Activated CD4-positive, alpha-beta T cell treated with anti-CD3 and anti-CD28 coated beads, Interleukin-2, amount 10 ng/mL, durations not matched to agents 7 days and 5 days (primary cell): ENCODE measurements at regions not wholly inside any gene's neighbourhood (a gene's known extent, or its start where the extent isn't known, plus 50 kb on each side); places are given as distances from the start of the nearest gene placed in this dataset.
A peak's percentile ranks its signal among the peaks of the same experiment; 100 is the strongest.

ENCODE experiments used
- CTCF ChIA-PET: fragments of 350-600 bp; sonication (Branson Sonifier 250); formaldehyde crosslinking; loops from one replicate; lab custom pipeline; 2021; ENCODE audit warnings: antibody characterized with exemption; lab: Charles Lee
- POLR2A ChIA-PET: fragments of 350-600 bp; sonication (Branson Sonifier 250); formaldehyde crosslinking; loops from one replicate; lab custom pipeline; 2021; ENCODE audit warnings: antibody characterized with exemption; lab: Charles Lee
- DNase-seq: peaks from one replicate; pipeline ENCODE4 v3.0.0-alpha.2; 2020
- H3K27ac Mint-ChIP-seq: one replicate; pipeline ENCODE4 v1.8.0; 2021; ENCODE audit warnings: mild to moderate bottlenecking, moderate library complexity, mixed read lengths
- H3K27me3 Mint-ChIP-seq: one replicate; pipeline ENCODE4 v1.8.0; 2021; ENCODE audit warnings: mixed read lengths
- H3K36me3 Mint-ChIP-seq: one replicate; pipeline ENCODE4 v1.8.0; 2021; ENCODE audit warnings: low read depth, mixed read lengths
- H3K4me1 Mint-ChIP-seq: one replicate; pipeline ENCODE4 v1.8.0; 2021; ENCODE audit warnings: mixed read lengths
- H3K4me3 Mint-ChIP-seq: one replicate; pipeline ENCODE4 v1.8.0; 2021; ENCODE audit warnings: mild to moderate bottlenecking, moderate library complexity, mixed read lengths
- H3K9me3 Mint-ChIP-seq: one replicate; pipeline ENCODE4 v1.8.0; 2021; ENCODE audit warnings: mixed read lengths

- POLR2A ChIA-PET = no interaction called here
- Mint-ChIP-seq H3K36me3 (no peaks in the 10 kb centered on the region), H3K9me3 (no peaks in the 10 kb centered on the region)
Observed at GRCh38 chr3:117005274-117005673, 295.7 kb downstream of the TUSC7 start.

GRCh38 chr3:117005911-117006522 is 296.4 kb downstream of the TUSC7 start:
- no peaks in the 10 kb centered on the region for H3K27me3 Mint-ChIP-seq
- DNase-seq = no peak
- ChIA-PET CTCF (no interaction called here), POLR2A (no interaction called here)
- H3K36me3 Mint-ChIP-seq = no peaks in the 10 kb centered on the region
- no peak overlapping the region for H3K4me3 Mint-ChIP-seq
- no peak overlapping the region for H3K27ac Mint-ChIP-seq
- H3K4me1 Mint-ChIP-seq = no peaks in the 10 kb centered on the region
- H3K9me3 Mint-ChIP-seq = no peaks in the 10 kb centered on the region

More at GRCh38 chr3:117005274-117005673, 295.7 kb downstream of the TUSC7 start:
- no peaks in the 10 kb centered on the region for H3K4me1 Mint-ChIP-seq
- H3K27me3 Mint-ChIP-seq = no peaks in the 10 kb centered on the region
- H3K4me3 Mint-ChIP-seq = no peak overlapping the region
- CTCF ChIA-PET = no interaction called here
- no peak overlapping the region for H3K27ac Mint-ChIP-seq
- DNase-seq = no peak

GRCh38 chr3:117010318-117010717 is 300.7 kb downstream of the TUSC7 start:
- POLR2A ChIA-PET = no interaction called here
- CTCF ChIA-PET = no interaction called here
- no peaks in the 10 kb centered on the region for H3K9me3 Mint-ChIP-seq
- no peaks in the 10 kb centered on the region for H3K4me1 Mint-ChIP-seq
- H3K4me3 Mint-ChIP-seq = no peak overlapping the region
- H3K27me3 Mint-ChIP-seq = no peaks in the 10 kb centered on the region
- no peak for DNase-seq
- no peaks in the 10 kb centered on the region for H3K36me3 Mint-ChIP-seq
- no peak overlapping the region for H3K27ac Mint-ChIP-seq

- Mint-ChIP-seq H3K27ac (no peak overlapping the region), H3K4me1 (no peaks in the 10 kb centered on the region), H3K9me3 (no peaks in the 10 kb centered on the region), H3K36me3 (no peaks in the 10 kb centered on the region), H3K4me3 (no peak overlapping the region), H3K27me3 (no peaks in the 10 kb centered on the region)
- CTCF ChIA-PET = no interaction called here
- POLR2A ChIA-PET = no interaction called here
- no peak for DNase-seq
Observed at GRCh38 chr3:117011687-117012250, 302.2 kb downstream of the TUSC7 start.

- H3K36me3 Mint-ChIP-seq = no peaks in the 10 kb centered on the region
- DNase-seq = no peak
- no peaks in the 10 kb centered on the region for H3K9me3 Mint-ChIP-seq
- H3K4me1 Mint-ChIP-seq = no peaks in the 10 kb centered on the region
- no peak overlapping the region for H3K4me3 Mint-ChIP-seq
- POLR2A ChIA-PET = no interaction called here
- H3K27me3 Mint-ChIP-seq = no peaks in the 10 kb centered on the region
- no peak overlapping the region for H3K27ac Mint-ChIP-seq
- CTCF ChIA-PET = no interaction called here
Observed at GRCh38 chr3:117016378-117016777, 306.8 kb downstream of the TUSC7 start.

GRCh38 chr3:117017135-117017894 is 307.7 kb downstream of the TUSC7 start:
- DNase-seq = no peak
- H3K4me1 Mint-ChIP-seq = no peaks in the 10 kb centered on the region
- no peaks in the 10 kb centered on the region for H3K36me3 Mint-ChIP-seq
- H3K9me3 Mint-ChIP-seq = no peaks in the 10 kb centered on the region
- no peak overlapping the region for H3K4me3 Mint-ChIP-seq
- CTCF ChIA-PET = no interaction called here
- POLR2A ChIA-PET = no interaction called here
- H3K27me3 Mint-ChIP-seq = no peaks in the 10 kb centered on the region
- no peak overlapping the region for H3K27ac Mint-ChIP-seq

- CTCF ChIA-PET = no interaction called here
- POLR2A ChIA-PET = no interaction called here
Observed at GRCh38 chr3:117018655-117019054, 309.1 kb downstream of the TUSC7 start.

GRCh38 chr3:117019082-117019713 is 309.6 kb downstream of the TUSC7 start:
- ChIA-PET POLR2A (no interaction called here), CTCF (no interaction called here)
- Mint-ChIP-seq H3K4me1 (no peaks in the 10 kb centered on the region), H3K27me3 (no peaks in the 10 kb centered on the region), H3K27ac (no peak overlapping the region), H3K4me3 (no peak overlapping the region), H3K9me3 (no peaks in the 10 kb centered on the region), H3K36me3 (no peaks in the 10 kb centered on the region)
- DNase-seq = peak; percentile 48

More at GRCh38 chr3:117018655-117019054, 309.1 kb downstream of the TUSC7 start:
- Mint-ChIP-seq H3K36me3 (no peaks in the 10 kb centered on the region), H3K9me3 (no peaks in the 10 kb centered on the region), H3K27me3 (no peaks in the 10 kb centered on the region), H3K4me1 (no peaks in the 10 kb centered on the region), H3K27ac (no peak overlapping the region), H3K4me3 (no peak overlapping the region)
- no peak for DNase-seq

- H3K9me3 Mint-ChIP-seq = peaks cover 2% of the 10 kb centered on the region
- POLR2A ChIA-PET = no interaction called here
- H3K36me3 Mint-ChIP-seq = no peaks in the 10 kb centered on the region
- H3K27me3 Mint-ChIP-seq = no peaks in the 10 kb centered on the region
- H3K27ac Mint-ChIP-seq = no peak overlapping the region
- CTCF ChIA-PET = no interaction called here
- no peak for DNase-seq
- H3K4me3 Mint-ChIP-seq = no peak overlapping the region
- no peaks in the 10 kb centered on the region for H3K4me1 Mint-ChIP-seq
Observed at GRCh38 chr3:117026401-117026800, 316.8 kb downstream of the TUSC7 start.

GRCh38 chr3:117035745-117036144 is 326.2 kb downstream of the TUSC7 start:
- POLR2A ChIA-PET = no interaction called here
- no peak for DNase-seq
- H3K27me3 Mint-ChIP-seq = no peaks in the 10 kb centered on the region
- no peak overlapping the region for H3K27ac Mint-ChIP-seq
- no peaks in the 10 kb centered on the region for H3K9me3 Mint-ChIP-seq
- H3K4me1 Mint-ChIP-seq = no peaks in the 10 kb centered on the region
- H3K36me3 Mint-ChIP-seq = no peaks in the 10 kb centered on the region
- CTCF ChIA-PET = no interaction called here
- no peak overlapping the region for H3K4me3 Mint-ChIP-seq

- H3K4me3 Mint-ChIP-seq = no peak overlapping the region
- no peaks in the 10 kb centered on the region for H3K36me3 Mint-ChIP-seq
- H3K9me3 Mint-ChIP-seq = no peaks in the 10 kb centered on the region
- no peak overlapping the region for H3K27ac Mint-ChIP-seq
- no peaks in the 10 kb centered on the region for H3K27me3 Mint-ChIP-seq
- no peak for DNase-seq
- no peaks in the 10 kb centered on the region for H3K4me1 Mint-ChIP-seq
- CTCF ChIA-PET = no interaction called here
- POLR2A ChIA-PET = no interaction called here
Observed at GRCh38 chr3:117036259-117036799, 326.8 kb downstream of the TUSC7 start.

GRCh38 chr3:117045143-117045542 is 335.6 kb downstream of the TUSC7 start:
- no peaks in the 10 kb centered on the region for H3K27me3 Mint-ChIP-seq
- no peaks in the 10 kb centered on the region for H3K36me3 Mint-ChIP-seq
- no peak for DNase-seq
- no peaks in the 10 kb centered on the region for H3K9me3 Mint-ChIP-seq
- H3K4me1 Mint-ChIP-seq = no peaks in the 10 kb centered on the region
- ChIA-PET POLR2A (no interaction called here), CTCF (no interaction called here)
- no peak overlapping the region for H3K27ac Mint-ChIP-seq
- no peak overlapping the region for H3K4me3 Mint-ChIP-seq
